ENCODE measurements at regions not wholly inside any gene's neighbourhood (a gene's known extent, or its start where the extent isn't known, plus 50 kb on each side); places are given as distances from the start of the nearest gene placed in this dataset.

DNA sequence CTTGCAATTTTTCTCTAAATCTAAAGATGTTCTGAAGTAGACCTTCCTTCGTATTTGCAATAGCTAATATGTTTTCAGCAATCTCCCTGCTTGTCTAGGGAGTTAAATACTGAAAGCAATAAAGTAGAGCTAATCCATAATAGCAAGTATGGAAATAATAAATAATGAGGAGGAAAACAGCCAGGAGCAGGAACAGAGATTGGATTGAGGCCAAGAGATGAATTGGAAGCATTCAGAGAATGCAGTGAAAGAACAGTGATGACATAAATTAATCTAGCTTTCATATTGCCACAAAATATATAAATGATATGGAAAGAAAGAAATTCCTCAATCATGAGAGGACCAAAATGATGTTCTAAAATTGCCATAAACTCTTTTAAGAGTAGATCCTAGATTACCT, 679.7 kb downstream of the METTL4 start:
- ChIA-PET POLR2A (no interaction called here), CTCF (no interaction called here)
- DNase-seq (ENCODE audit: extremely low spot score): no peak
- no peak for TF ChIP-seq LEF1 (IDR thresholded peaks at IDR 0.05; ENCODE audit: borderline replicate concordance)
- TF ChIP-seq NFRKB (IDR thresholded peaks at IDR 0.05): no peak
- no peak for TF ChIP-seq SP1 (IDR thresholded peaks at IDR 0.05)
- no peak for TF ChIP-seq CTBP1 (IDR thresholded peaks at IDR 0.05; ENCODE audit: borderline replicate concordance)
- TF ChIP-seq FOXK2 (IDR thresholded peaks at IDR 0.05): no peak
- TF ChIP-seq TARDBP (IDR thresholded peaks at IDR 0.05): no peak
- no peak for TF ChIP-seq ZNF384 (IDR thresholded peaks at IDR 0.05)
- no peak for TF ChIP-seq ELF4 (IDR thresholded peaks at IDR 0.05)
- TF ChIP-seq L3MBTL2 (conservative IDR thresholded peaks at IDR 0.05): no peak
- no peak for TF ChIP-seq BHLHE40 (IDR thresholded peaks at IDR 0.05; ENCODE audit: borderline replicate concordance)
- no peak for TF ChIP-seq HDGF (IDR thresholded peaks at IDR 0.05; ENCODE audit: borderline replicate concordance)
- TF ChIP-seq FOXM1 (IDR thresholded peaks at IDR 0.05; ENCODE audit: borderline replicate concordance): no peak
- TF ChIP-seq, protein P1, sequence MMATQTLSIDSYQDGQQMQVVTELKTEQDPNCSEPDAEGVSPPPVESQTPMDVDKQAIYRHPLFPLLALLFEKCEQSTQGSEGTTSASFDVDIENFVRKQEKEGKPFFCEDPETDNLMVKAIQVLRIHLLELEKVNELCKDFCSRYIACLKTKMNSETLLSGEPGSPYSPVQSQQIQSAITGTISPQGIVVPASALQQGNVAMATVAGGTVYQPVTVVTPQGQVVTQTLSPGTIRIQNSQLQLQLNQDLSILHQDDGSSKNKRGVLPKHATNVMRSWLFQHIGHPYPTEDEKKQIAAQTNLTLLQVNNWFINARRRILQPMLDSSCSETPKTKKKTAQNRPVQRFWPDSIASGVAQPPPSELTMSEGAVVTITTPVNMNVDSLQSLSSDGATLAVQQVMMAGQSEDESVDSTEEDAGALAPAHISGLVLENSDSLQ (IDR thresholded peaks at IDR 0.05): no peak

GRCh38 chr18:1892191-1892590, 679.1 kb downstream of the METTL4 start:
- CTCF ChIA-PET: no interaction called here
- POLR2A ChIA-PET: no interaction called here
- no peak for DNase-seq (ENCODE audit: extremely low spot score)
- TF ChIP-seq ARNT (IDR thresholded peaks at IDR 0.05): no peak

DNA sequence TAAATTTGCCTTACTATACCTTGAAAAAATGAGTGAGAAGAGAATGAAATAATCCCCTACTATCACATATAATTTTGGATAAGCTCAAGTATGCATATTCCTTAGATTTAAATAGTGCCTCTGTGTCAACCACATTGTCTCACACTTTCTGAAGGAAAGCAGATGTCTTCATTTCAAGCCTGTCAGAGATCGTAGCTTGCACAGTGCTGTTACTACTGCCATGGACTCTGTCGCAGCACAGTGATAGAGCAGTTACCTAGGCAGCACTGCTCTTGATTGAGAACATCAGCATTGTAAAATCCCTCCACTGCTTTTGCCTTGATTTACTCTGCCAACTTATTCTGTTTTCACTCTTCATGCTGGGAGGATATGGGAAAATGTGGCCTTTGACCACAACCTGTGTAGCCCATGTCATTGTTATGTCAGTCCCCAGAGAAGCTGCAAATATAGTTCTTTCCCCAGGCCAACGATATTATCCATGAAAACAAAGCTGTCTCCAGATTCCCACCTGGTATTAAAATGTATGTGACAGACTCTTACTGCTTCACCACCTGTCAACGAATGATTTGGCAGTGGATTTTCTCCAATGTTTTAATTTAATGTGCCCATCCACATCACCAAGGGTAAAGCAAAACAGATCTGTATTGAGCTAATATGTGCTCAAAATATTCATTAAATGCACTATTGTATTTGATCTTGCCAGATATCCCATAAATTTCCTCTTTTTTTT, 675.7 kb downstream of the METTL4 start:
- CTCF ChIA-PET: no interaction called here
- POLR2A ChIA-PET: no interaction called here
- TF ChIP-seq BHLHE40 (IDR thresholded peaks at IDR 0.05; ENCODE audit: borderline replicate concordance) (no peak), LEF1 (IDR thresholded peaks at IDR 0.05; ENCODE audit: borderline replicate concordance) (no peak), HDGF (IDR thresholded peaks at IDR 0.05; ENCODE audit: borderline replicate concordance) (no peak), FOXK2 (IDR thresholded peaks at IDR 0.05) (no peak), FOXM1 (IDR thresholded peaks at IDR 0.05; ENCODE audit: borderline replicate concordance) (no peak), FOXA1 (IDR thresholded peaks at IDR 0.05) (no peak), NFRKB (IDR thresholded peaks at IDR 0.05) (no peak), CTBP1 (IDR thresholded peaks at IDR 0.05; ENCODE audit: borderline replicate concordance) (no peak), ARNT (IDR thresholded peaks at IDR 0.05) (no peak), ZNF384 (IDR thresholded peaks at IDR 0.05) (no peak), L3MBTL2 (conservative IDR thresholded peaks at IDR 0.05) (no peak)
- TF ChIP-seq, protein P1 (IDR thresholded peaks at IDR 0.05): no peak
- no peak for DNase-seq (ENCODE audit: extremely low spot score)

GRCh38 chr18:1906421-1906820, 664.9 kb downstream of the METTL4 start:
- no peak for DNase-seq (ENCODE audit: extremely low spot score)
- ChIA-PET POLR2A (no interaction called here), CTCF (interaction anchor here (0.6 kb wide), 1 partner anchor 33 kb away, joined by 3 read pairs; no protein-coding TSS in a partner anchor)
- TF ChIP-seq, protein P1 (IDR thresholded peaks at IDR 0.05): no peak
- TF ChIP-seq CTBP1 (IDR thresholded peaks at IDR 0.05; ENCODE audit: borderline replicate concordance): no peak
- TF ChIP-seq SP1 (IDR thresholded peaks at IDR 0.05): no peak
- TF ChIP-seq ZNF384 (IDR thresholded peaks at IDR 0.05): no peak
- no peak for TF ChIP-seq FOXM1 (IDR thresholded peaks at IDR 0.05; ENCODE audit: borderline replicate concordance)
- no peak for TF ChIP-seq HDGF (IDR thresholded peaks at IDR 0.05; ENCODE audit: borderline replicate concordance)
- no peak for TF ChIP-seq ELF4 (IDR thresholded peaks at IDR 0.05)
- TF ChIP-seq ARNT (IDR thresholded peaks at IDR 0.05): no peak
- TF ChIP-seq TARDBP (IDR thresholded peaks at IDR 0.05): no peak
- TF ChIP-seq LEF1 (IDR thresholded peaks at IDR 0.05; ENCODE audit: borderline replicate concordance): no peak
- TF ChIP-seq NFRKB (IDR thresholded peaks at IDR 0.05): no peak
- no peak for TF ChIP-seq FOXA1 (IDR thresholded peaks at IDR 0.05)
- TF ChIP-seq SUZ12 (IDR thresholded peaks at IDR 0.05): no peak
- TF ChIP-seq BHLHE40 (IDR thresholded peaks at IDR 0.05; ENCODE audit: borderline replicate concordance): no peak
- TF ChIP-seq L3MBTL2 (conservative IDR thresholded peaks at IDR 0.05): no peak

DNA sequence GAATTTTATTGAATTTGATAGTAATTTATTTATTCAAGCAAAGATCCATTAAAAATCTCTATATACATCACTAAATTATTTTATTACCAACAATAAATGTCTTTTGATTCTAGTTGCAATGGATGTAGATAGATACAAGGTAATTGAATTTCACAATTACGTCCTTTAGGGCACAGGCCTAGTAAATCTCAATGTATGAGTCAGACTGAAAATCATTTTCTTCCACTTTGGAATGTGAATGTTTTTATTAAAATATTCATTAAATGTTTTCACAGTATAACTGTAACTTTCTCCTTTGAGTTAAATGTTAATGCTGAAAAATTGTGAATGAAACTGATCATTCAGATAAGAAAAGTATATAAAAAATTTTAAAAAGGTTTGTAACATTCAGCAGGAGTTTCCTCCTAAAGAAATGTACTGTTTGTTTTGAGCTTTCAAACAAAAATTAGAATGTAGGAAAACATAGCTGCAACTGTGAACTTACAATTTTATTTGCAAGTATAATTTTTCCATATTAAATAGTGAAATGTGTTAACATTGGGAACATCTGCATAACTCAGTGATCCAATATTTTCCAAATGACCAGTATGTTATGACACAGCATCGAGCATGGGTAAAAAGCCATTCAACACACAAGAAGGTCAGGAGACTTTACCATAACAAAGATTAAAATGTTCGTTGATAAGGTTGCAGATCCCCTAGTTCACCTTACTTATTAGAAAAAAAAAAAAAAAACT, 663.7 kb downstream of the METTL4 start:
- no peak for DNase-seq (ENCODE audit: extremely low spot score)
- TF ChIP-seq L3MBTL2 (conservative IDR thresholded peaks at IDR 0.05) (no peak), ARNT (IDR thresholded peaks at IDR 0.05) (no peak), FOXK2 (IDR thresholded peaks at IDR 0.05) (no peak), ELF4 (IDR thresholded peaks at IDR 0.05) (no peak), LEF1 (IDR thresholded peaks at IDR 0.05; ENCODE audit: borderline replicate concordance) (no peak), SUZ12 (IDR thresholded peaks at IDR 0.05) (no peak), FOXM1 (IDR thresholded peaks at IDR 0.05; ENCODE audit: borderline replicate concordance) (no peak), NFRKB (IDR thresholded peaks at IDR 0.05) (no peak), TARDBP (IDR thresholded peaks at IDR 0.05) (no peak), FOXA1 (IDR thresholded peaks at IDR 0.05) (no peak), CTBP1 (IDR thresholded peaks at IDR 0.05; ENCODE audit: borderline replicate concordance) (no peak), ZNF384 (IDR thresholded peaks at IDR 0.05) (no peak), HDGF (IDR thresholded peaks at IDR 0.05; ENCODE audit: borderline replicate concordance) (no peak), SP1 (IDR thresholded peaks at IDR 0.05) (no peak), BHLHE40 (IDR thresholded peaks at IDR 0.05; ENCODE audit: borderline replicate concordance) (no peak)
- TF ChIP-seq, protein P1 (IDR thresholded peaks at IDR 0.05): no peak
- CTCF ChIA-PET: interaction anchor here (0.6 kb wide), 1 partner anchor 10 kb away, joined by 4 read pairs; no protein-coding TSS in a partner anchor
- POLR2A ChIA-PET: no interaction called here

All from HEK293T (cell line).